Progenitor cell of endocrine pancreas (in vitro differentiated cells): ENCODE measurements at regions not wholly inside any gene's neighbourhood (a gene's known extent, or its start where the extent isn't known, plus 50 kb on each side); places are given as distances from the start of the nearest gene placed in this dataset.

Source experiments
- DNase-seq: peaks from one replicate; pipeline ENCODE4 v3.0.0; 2021; ENCODE audit warnings: low spot score; ENCODE audit not compliant: unreplicated experiment
- H3K27ac Mint-ChIP-seq: 2 replicates; pipeline ENCODE4 v1.8.0; 2021; ENCODE audit warnings: mild to moderate bottlenecking, moderate library complexity, mixed read lengths
- H3K27me3 Mint-ChIP-seq: 2 replicates; pipeline ENCODE4 v1.8.0; 2021; ENCODE audit warnings: mixed read lengths
- H3K36me3 Mint-ChIP-seq: 2 replicates; pipeline ENCODE4 v1.8.0; 2022; ENCODE audit warnings: mixed read lengths; ENCODE audit not compliant: insufficient read depth
- H3K4me1 Mint-ChIP-seq: 2 replicates; pipeline ENCODE4 v1.8.0; 2021; ENCODE audit warnings: low read depth, mixed read lengths
- H3K4me3 Mint-ChIP-seq: 2 replicates; pipeline ENCODE4 v1.8.0; 2021; ENCODE audit warnings: low read depth, mild to moderate bottlenecking, moderate library complexity, mixed read lengths
- H3K9me3 Mint-ChIP-seq: 2 replicates; pipeline ENCODE4 v1.8.0; 2021; ENCODE audit warnings: low read depth, mixed read lengths
- TF ChIP-seq, protein P1 (sequence below): fragments of 200-600 bp; sonication (generic); IDR thresholded peaks from one replicate; pipeline ENCODE4 v1.5.0; 2021; ENCODE audit warnings: antibody characterized with exemption, mild to moderate bottlenecking; ENCODE audit not compliant: unreplicated experiment

DNA sequence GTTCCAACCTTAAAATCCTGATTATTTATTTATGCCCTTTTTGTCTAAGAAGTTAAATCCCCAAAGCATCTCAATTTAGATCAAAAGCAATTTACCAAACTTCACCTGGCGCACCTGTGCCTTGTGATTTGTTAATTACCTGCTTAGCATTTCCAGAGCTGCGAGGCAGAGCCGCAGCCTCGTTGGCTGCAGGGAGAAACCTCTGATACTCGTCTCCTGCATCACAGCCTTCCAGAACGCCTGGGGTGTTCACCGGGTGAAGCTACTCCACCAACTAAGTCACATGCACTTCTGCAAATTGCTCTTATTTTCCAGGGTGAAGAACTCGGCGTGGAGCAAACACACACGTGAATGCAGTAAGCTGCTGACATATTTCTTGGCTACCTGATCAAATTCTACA lies 198.1 kb upstream of the RNF32 start:
- no peak overlapping the region for H3K4me3 Mint-ChIP-seq
- DNase-seq, result no peak
- H3K36me3 Mint-ChIP-seq, result no peaks in the 10 kb centered on the region
- H3K27ac Mint-ChIP-seq, result no peak overlapping the region
- no peaks in the 10 kb centered on the region for H3K9me3 Mint-ChIP-seq
- TF ChIP-seq, protein P1, sequence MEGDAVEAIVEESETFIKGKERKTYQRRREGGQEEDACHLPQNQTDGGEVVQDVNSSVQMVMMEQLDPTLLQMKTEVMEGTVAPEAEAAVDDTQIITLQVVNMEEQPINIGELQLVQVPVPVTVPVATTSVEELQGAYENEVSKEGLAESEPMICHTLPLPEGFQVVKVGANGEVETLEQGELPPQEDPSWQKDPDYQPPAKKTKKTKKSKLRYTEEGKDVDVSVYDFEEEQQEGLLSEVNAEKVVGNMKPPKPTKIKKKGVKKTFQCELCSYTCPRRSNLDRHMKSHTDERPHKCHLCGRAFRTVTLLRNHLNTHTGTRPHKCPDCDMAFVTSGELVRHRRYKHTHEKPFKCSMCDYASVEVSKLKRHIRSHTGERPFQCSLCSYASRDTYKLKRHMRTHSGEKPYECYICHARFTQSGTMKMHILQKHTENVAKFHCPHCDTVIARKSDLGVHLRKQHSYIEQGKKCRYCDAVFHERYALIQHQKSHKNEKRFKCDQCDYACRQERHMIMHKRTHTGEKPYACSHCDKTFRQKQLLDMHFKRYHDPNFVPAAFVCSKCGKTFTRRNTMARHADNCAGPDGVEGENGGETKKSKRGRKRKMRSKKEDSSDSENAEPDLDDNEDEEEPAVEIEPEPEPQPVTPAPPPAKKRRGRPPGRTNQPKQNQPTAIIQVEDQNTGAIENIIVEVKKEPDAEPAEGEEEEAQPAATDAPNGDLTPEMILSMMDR, result no peak
- peaks cover 22% of the 10 kb centered on the region for H3K27me3 Mint-ChIP-seq
- H3K4me1 Mint-ChIP-seq, result no peaks in the 10 kb centered on the region

DNA sequence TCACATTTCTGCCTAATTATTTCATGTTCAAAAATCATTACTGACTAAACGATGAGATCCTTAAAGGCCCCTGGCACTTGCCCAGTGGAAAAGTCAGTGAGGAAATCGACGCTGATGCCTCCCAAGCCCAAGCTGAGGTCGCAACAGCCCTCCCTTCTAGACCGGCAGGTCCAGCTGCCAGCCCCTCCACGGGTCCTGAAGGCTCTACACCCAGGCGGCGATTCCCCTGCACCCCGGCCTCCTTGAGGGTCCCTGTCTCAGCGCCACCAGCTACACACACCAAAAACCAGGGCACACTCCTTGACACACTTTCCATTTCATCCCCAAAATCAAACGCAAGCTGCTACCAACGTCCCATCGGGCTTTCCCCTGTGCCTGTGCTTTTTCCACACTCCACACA lies 200.1 kb upstream of the RNF32 start:
- Mint-ChIP-seq H3K27ac (no peak overlapping the region), H3K4me3 (no peak overlapping the region), H3K9me3 (no peaks in the 10 kb centered on the region), H3K4me1 (no peaks in the 10 kb centered on the region), H3K36me3 (no peaks in the 10 kb centered on the region), H3K27me3 (peaks cover 25% of the 10 kb centered on the region)
- no peak for DNase-seq
- TF ChIP-seq, protein P1, result no peak

DNA sequence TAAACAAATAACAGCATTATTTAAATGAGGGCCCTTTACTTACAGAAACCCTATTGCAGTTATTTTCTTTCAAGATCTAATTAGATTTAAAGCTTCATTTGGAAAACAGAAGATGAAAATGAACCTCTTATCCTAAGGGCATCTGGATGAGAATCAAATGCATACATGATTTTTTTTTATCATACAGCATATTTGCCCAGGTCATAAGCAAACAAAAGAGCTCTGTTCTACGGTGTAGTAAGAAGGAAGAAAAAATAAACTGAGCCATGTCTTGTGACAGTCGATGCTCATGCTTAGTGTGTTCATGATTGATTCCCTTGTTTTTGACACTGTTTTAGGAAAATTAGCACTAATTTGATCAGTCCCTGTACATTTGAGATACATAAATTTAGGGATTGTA lies 202.6 kb upstream of the RNF32 start:
- H3K4me3 Mint-ChIP-seq, result no peak overlapping the region
- no peak for DNase-seq
- TF ChIP-seq, protein P1, result no peak
- no peaks in the 10 kb centered on the region for H3K4me1 Mint-ChIP-seq
- no peaks in the 10 kb centered on the region for H3K9me3 Mint-ChIP-seq
- no peaks in the 10 kb centered on the region for H3K36me3 Mint-ChIP-seq
- no peak overlapping the region for H3K27ac Mint-ChIP-seq
- peaks cover 35% of the 10 kb centered on the region for H3K27me3 Mint-ChIP-seq

DNA sequence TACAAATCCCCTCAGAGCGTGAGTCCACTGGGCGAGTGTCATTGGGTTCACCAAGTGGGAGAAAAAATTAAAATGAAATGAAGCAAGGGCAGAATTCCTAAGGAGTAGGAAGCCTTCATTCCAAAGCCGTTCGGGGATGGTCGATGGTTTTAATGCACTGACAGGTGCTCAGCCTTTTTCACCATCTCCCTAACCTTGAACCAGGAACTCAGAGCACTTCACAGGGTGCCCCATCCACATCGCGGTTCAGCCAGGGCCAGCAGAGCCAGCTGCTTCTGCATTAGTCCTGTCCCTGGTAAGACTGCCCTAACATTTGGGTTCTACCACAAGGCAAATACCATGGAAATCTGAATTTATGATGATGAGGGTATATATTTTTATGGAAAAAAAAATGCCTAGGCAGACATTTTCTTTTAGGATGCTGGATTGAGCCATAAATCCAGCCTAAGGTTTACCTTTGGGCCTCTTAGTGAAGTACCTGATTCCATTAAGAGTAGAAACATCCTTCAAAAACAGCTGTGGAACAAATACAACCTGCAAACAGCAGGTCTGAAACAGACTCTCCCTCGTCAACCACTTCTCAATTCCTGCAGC lies 203.5 kb upstream of the RNF32 start:
- no peak for DNase-seq
- peaks cover 26% of the 10 kb centered on the region for H3K27me3 Mint-ChIP-seq
- H3K9me3 Mint-ChIP-seq, result no peaks in the 10 kb centered on the region
- H3K4me3 Mint-ChIP-seq, result no peak overlapping the region
- TF ChIP-seq, protein P1, result no peak
- no peak overlapping the region for H3K27ac Mint-ChIP-seq
- H3K36me3 Mint-ChIP-seq, result no peaks in the 10 kb centered on the region
- no peaks in the 10 kb centered on the region for H3K4me1 Mint-ChIP-seq

DNA sequence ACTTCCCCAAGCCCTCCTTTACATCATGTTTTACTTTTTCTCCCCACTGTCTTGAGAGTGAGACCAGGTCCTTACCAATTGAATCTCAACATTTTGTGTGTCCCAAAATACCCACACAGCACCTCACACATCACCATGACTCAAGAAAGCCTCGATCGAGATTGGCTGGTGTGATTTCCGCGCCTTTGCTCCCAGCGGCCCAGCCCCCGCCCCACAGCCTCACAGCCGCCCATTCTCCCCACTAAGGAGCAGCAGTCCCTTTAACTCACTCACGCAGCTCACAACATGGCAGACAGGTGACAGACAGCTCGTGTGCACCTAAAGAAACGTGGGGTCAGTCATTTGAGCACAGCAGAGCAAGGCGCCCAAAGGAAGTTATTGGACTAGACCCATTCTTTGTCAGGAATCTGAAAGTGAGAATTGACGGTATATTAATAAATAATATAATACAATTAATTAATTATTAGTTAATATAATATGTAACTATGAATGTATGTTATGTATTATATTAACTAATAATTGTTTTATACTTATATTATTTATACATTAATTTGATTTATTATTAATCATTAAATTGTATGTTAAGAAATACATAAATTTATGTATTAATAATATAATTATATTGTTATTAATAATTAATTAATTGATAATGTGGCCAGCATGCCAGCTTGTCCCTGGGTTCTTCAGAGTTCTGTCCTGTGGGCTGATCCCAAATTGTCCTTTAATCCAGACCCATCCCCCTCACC lies 204.9 kb upstream of the RNF32 start:
- H3K4me3 Mint-ChIP-seq, result no peak overlapping the region
- H3K36me3 Mint-ChIP-seq, result no peaks in the 10 kb centered on the region
- no peaks in the 10 kb centered on the region for H3K4me1 Mint-ChIP-seq
- TF ChIP-seq, protein P1, result no peak
- no peak overlapping the region for H3K27ac Mint-ChIP-seq
- peaks cover 20% of the 10 kb centered on the region for H3K27me3 Mint-ChIP-seq
- no peak for DNase-seq
- H3K9me3 Mint-ChIP-seq, result no peaks in the 10 kb centered on the region
